ENCODE measurements at regions not wholly inside any gene's neighbourhood (a gene's known extent, or its start where the extent isn't known, plus 50 kb on each side); places are given as distances from the start of the nearest gene placed in this dataset.

DNA sequence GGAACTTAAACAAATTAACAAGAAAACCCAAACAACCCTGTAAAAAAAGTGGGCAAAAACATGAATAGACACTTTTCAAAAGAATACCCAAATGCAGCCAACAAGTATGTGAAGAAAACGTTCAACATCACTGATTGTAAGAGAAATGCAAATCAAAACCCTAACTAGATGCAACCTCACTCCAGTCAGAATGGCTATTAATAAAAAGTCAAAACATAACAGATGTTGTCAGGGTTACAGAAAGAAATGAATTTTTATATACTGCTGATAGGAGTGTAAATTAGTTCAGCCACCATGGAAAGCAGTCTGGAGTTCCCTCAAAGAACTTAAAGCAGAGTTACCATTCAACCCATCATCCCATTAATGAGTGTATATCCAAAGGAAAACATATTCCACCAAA is 479.0 kb downstream of the MTRR start:
- DNase-seq (ENCODE audit: low spot score), result no peak
- no peak overlapping the region for H3K27ac Mint-ChIP-seq
- ChIA-PET CTCF (no interaction called here), POLR2A (no interaction called here)
- TF ChIP-seq OVOL2 (CRISPR knock-in tag; IDR thresholded peaks at IDR 0.05; ENCODE audit: borderline replicate concordance) (no peak), ZNF219 (CRISPR knock-in tag; IDR thresholded peaks at IDR 0.05; ENCODE audit: borderline replicate concordance) (no peak)
- TF ChIP-seq, protein P1, sequence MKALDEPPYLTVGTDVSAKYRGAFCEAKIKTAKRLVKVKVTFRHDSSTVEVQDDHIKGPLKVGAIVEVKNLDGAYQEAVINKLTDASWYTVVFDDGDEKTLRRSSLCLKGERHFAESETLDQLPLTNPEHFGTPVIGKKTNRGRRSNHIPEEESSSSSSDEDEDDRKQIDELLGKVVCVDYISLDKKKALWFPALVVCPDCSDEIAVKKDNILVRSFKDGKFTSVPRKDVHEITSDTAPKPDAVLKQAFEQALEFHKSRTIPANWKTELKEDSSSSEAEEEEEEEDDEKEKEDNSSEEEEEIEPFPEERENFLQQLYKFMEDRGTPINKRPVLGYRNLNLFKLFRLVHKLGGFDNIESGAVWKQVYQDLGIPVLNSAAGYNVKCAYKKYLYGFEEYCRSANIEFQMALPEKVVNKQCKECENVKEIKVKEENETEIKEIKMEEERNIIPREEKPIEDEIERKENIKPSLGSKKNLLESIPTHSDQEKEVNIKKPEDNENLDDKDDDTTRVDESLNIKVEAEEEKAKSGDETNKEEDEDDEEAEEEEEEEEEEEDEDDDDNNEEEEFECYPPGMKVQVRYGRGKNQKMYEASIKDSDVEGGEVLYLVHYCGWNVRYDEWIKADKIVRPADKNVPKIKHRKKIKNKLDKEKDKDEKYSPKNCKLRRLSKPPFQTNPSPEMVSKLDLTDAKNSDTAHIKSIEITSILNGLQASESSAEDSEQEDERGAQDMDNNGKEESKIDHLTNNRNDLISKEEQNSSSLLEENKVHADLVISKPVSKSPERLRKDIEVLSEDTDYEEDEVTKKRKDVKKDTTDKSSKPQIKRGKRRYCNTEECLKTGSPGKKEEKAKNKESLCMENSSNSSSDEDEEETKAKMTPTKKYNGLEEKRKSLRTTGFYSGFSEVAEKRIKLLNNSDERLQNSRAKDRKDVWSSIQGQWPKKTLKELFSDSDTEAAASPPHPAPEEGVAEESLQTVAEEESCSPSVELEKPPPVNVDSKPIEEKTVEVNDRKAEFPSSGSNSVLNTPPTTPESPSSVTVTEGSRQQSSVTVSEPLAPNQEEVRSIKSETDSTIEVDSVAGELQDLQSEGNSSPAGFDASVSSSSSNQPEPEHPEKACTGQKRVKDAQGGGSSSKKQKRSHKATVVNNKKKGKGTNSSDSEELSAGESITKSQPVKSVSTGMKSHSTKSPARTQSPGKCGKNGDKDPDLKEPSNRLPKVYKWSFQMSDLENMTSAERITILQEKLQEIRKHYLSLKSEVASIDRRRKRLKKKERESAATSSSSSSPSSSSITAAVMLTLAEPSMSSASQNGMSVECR (CRISPR knock-in tag; IDR thresholded peaks at IDR 0.05; ENCODE audit: borderline replicate concordance), result no peak
- TF ChIP-seq, protein P2, sequence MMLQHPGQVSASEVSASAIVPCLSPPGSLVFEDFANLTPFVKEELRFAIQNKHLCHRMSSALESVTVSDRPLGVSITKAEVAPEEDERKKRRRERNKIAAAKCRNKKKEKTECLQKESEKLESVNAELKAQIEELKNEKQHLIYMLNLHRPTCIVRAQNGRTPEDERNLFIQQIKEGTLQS (CRISPR knock-in tag; conservative IDR thresholded peaks at IDR 0.05), result no peak
- TF ChIP-seq, protein P3, sequence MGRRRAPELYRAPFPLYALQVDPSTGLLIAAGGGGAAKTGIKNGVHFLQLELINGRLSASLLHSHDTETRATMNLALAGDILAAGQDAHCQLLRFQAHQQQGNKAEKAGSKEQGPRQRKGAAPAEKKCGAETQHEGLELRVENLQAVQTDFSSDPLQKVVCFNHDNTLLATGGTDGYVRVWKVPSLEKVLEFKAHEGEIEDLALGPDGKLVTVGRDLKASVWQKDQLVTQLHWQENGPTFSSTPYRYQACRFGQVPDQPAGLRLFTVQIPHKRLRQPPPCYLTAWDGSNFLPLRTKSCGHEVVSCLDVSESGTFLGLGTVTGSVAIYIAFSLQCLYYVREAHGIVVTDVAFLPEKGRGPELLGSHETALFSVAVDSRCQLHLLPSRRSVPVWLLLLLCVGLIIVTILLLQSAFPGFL (CRISPR knock-in tag; IDR thresholded peaks at IDR 0.05; ENCODE audit: borderline replicate concordance), result no peak
- H3K27me3 Mint-ChIP-seq (ENCODE audit: low read depth), result peaks cover 2% of the 10 kb centered on the region; the same call in 1 of the 2 replicates
- H3K4me1 Mint-ChIP-seq, result peaks cover 16% of the 10 kb centered on the region
- no peak overlapping the region for H3K4me3 Mint-ChIP-seq
- H3K9me3 Mint-ChIP-seq, result peaks cover 38% of the 10 kb centered on the region
- H3K36me3 Mint-ChIP-seq, result peaks cover 3% of the 10 kb centered on the region
- ATAC-seq, result no peak

DNA sequence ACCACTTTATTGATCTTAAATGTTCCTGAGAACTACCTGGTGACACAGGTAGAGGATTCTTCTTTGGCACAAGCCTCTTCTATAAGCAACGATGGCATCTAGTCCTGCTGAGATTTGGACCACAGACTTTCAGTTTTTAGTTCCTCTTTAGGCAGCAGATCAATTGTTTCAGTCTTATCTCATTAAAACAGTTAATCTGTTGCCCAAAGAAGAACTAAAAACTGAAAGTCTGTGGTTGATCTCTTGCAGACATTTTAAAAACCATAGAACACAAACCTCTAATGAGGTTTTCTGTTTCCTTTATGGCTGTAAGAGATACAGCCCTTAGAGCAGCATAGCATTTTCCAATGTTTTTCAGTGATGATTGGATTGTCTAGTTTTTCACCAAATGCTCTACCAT is 480.9 kb downstream of the MTRR start:
- no peaks in the 10 kb centered on the region for H3K36me3 Mint-ChIP-seq
- POLR2A ChIA-PET, result no interaction called here
- H3K4me1 Mint-ChIP-seq, result peaks cover 3% of the 10 kb centered on the region; the same call in 1 of the 2 replicates
- no peak overlapping the region for H3K4me3 Mint-ChIP-seq
- H3K27ac Mint-ChIP-seq, result no peak overlapping the region
- DNase-seq (ENCODE audit: low spot score) (no peak), ATAC-seq (no peak)
- peaks cover 30% of the 10 kb centered on the region for H3K9me3 Mint-ChIP-seq
- CTCF ChIA-PET, result no interaction called here
- no peaks in the 10 kb centered on the region for H3K27me3 Mint-ChIP-seq (ENCODE audit: low read depth)
- TF ChIP-seq, protein P4, sequence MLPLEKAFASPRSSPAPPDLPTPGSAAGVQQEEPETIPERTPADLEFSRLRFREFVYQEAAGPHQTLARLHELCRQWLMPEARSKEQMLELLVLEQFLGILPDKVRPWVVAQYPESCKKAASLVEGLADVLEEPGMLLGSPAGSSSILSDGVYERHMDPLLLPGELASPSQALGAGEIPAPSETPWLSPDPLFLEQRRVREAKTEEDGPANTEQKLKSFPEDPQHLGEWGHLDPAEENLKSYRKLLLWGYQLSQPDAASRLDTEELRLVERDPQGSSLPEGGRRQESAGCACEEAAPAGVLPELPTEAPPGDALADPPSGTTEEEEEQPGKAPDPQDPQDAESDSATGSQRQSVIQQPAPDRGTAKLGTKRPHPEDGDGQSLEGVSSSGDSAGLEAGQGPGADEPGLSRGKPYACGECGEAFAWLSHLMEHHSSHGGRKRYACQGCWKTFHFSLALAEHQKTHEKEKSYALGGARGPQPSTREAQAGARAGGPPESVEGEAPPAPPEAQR (CRISPR knock-in tag; IDR thresholded peaks at IDR 0.05), result no peak
- TF ChIP-seq, protein P5, sequence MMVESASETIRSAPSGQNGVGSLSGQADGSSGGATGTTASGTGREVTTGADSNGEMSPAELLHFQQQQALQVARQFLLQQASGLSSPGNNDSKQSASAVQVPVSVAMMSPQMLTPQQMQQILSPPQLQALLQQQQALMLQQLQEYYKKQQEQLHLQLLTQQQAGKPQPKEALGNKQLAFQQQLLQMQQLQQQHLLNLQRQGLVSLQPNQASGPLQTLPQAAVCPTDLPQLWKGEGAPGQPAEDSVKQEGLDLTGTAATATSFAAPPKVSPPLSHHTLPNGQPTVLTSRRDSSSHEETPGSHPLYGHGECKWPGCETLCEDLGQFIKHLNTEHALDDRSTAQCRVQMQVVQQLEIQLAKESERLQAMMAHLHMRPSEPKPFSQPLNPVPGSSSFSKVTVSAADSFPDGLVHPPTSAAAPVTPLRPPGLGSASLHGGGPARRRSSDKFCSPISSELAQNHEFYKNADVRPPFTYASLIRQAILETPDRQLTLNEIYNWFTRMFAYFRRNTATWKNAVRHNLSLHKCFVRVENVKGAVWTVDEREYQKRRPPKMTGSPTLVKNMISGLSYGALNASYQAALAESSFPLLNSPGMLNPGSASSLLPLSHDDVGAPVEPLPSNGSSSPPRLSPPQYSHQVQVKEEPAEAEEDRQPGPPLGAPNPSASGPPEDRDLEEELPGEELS (CRISPR knock-in tag; IDR thresholded peaks at IDR 0.05), result no peak
- TF ChIP-seq, protein P6, sequence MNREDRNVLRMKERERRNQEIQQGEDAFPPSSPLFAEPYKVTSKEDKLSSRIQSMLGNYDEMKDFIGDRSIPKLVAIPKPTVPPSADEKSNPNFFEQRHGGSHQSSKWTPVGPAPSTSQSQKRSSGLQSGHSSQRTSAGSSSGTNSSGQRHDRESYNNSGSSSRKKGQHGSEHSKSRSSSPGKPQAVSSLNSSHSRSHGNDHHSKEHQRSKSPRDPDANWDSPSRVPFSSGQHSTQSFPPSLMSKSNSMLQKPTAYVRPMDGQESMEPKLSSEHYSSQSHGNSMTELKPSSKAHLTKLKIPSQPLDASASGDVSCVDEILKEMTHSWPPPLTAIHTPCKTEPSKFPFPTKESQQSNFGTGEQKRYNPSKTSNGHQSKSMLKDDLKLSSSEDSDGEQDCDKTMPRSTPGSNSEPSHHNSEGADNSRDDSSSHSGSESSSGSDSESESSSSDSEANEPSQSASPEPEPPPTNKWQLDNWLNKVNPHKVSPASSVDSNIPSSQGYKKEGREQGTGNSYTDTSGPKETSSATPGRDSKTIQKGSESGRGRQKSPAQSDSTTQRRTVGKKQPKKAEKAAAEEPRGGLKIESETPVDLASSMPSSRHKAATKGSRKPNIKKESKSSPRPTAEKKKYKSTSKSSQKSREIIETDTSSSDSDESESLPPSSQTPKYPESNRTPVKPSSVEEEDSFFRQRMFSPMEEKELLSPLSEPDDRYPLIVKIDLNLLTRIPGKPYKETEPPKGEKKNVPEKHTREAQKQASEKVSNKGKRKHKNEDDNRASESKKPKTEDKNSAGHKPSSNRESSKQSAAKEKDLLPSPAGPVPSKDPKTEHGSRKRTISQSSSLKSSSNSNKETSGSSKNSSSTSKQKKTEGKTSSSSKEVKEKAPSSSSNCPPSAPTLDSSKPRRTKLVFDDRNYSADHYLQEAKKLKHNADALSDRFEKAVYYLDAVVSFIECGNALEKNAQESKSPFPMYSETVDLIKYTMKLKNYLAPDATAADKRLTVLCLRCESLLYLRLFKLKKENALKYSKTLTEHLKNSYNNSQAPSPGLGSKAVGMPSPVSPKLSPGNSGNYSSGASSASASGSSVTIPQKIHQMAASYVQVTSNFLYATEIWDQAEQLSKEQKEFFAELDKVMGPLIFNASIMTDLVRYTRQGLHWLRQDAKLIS (CRISPR knock-in tag; IDR thresholded peaks at IDR 0.05; ENCODE audit: borderline replicate concordance), result no peak
- TF ChIP-seq, protein P2 (CRISPR knock-in tag; conservative IDR thresholded peaks at IDR 0.05), result no peak
- TF ChIP-seq, protein P7, sequence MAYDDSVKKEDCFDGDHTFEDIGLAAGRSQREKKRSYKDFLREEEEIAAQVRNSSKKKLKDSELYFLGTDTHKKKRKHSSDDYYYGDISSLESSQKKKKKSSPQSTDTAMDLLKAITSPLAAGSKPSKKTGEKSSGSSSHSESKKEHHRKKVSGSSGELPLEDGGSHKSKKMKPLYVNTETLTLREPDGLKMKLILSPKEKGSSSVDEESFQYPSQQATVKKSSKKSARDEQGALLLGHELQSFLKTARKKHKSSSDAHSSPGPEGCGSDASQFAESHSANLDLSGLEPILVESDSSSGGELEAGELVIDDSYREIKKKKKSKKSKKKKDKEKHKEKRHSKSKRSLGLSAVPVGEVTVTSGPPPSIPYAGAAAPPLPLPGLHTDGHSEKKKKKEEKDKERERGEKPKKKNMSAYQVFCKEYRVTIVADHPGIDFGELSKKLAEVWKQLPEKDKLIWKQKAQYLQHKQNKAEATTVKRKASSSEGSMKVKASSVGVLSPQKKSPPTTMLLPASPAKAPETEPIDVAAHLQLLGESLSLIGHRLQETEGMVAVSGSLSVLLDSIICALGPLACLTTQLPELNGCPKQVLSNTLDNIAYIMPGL (CRISPR knock-in tag; IDR thresholded peaks at IDR 0.05), result no peak
- TF ChIP-seq, protein P8, sequence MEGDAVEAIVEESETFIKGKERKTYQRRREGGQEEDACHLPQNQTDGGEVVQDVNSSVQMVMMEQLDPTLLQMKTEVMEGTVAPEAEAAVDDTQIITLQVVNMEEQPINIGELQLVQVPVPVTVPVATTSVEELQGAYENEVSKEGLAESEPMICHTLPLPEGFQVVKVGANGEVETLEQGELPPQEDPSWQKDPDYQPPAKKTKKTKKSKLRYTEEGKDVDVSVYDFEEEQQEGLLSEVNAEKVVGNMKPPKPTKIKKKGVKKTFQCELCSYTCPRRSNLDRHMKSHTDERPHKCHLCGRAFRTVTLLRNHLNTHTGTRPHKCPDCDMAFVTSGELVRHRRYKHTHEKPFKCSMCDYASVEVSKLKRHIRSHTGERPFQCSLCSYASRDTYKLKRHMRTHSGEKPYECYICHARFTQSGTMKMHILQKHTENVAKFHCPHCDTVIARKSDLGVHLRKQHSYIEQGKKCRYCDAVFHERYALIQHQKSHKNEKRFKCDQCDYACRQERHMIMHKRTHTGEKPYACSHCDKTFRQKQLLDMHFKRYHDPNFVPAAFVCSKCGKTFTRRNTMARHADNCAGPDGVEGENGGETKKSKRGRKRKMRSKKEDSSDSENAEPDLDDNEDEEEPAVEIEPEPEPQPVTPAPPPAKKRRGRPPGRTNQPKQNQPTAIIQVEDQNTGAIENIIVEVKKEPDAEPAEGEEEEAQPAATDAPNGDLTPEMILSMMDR (IDR thresholded peaks at IDR 0.05), result no peak
- TF ChIP-seq SOX15 (CRISPR knock-in tag; IDR thresholded peaks at IDR 0.05), result no peak
- no peak for TF ChIP-seq CREB1 (CRISPR knock-in tag; IDR thresholded peaks at IDR 0.05)
- no peak for TF ChIP-seq FOXJ3 (CRISPR knock-in tag; IDR thresholded peaks at IDR 0.05; ENCODE audit: borderline replicate concordance)
- TF ChIP-seq ZNF138 (CRISPR knock-in tag; conservative IDR thresholded peaks at IDR 0.05), result no peak
- no peak for TF ChIP-seq JAZF1 (CRISPR knock-in tag; IDR thresholded peaks at IDR 0.05)
- no peak for TF ChIP-seq ZNF317 (CRISPR knock-in tag; IDR thresholded peaks at IDR 0.05; ENCODE audit: borderline replicate concordance, low read depth)
- TF ChIP-seq GTF2I (CRISPR knock-in tag; conservative IDR thresholded peaks at IDR 0.05), result no peak
